ENCODE measurements at regions not wholly inside any gene's neighbourhood (a gene's known extent, or its start where the extent isn't known, plus 50 kb on each side); places are given as distances from the start of the nearest gene placed in this dataset.

- dilution Hi-C loops (cut with HindIII; ENCODE audit: low sequenced_read_pairs, unreplicated experiment) = no loop called here
- Histone ChIP-seq H4K91ac (ENCODE audit: insufficient read depth, low read depth, low read length) (no peak overlapping the region), H3K56ac (ENCODE audit: extremely low read depth, insufficient read depth, low read length) (no peak overlapping the region), H3K36me3 (ENCODE audit: control insufficient read depth, insufficient read depth, low read length) (no peaks in the 10 kb centered on the region), H3K4me2 (ENCODE audit: low read depth, low read length) (no peak overlapping the region), H3K27me3 (ENCODE audit: control insufficient read depth, insufficient read depth, low read length) (no peaks in the 10 kb centered on the region), H4K20me1 (ENCODE audit: insufficient read depth, low read length) (no peaks in the 10 kb centered on the region), H3K79me1 (ENCODE audit: low read depth in 1 of 2, low read length in 2 of 2) (no peaks in the 10 kb centered on the region), H2AK9ac (replicated peaks; ENCODE audit: low read depth, low read length, poor library complexity) (no peak overlapping the region), H2BK120ac (ENCODE audit: low read depth, low read length) (peak overlapping the region; percentile 65; the same call in 1 of the 2 replicates), H2BK5ac (ENCODE audit: low read depth, low read length, poor library complexity, severe bottlenecking) (no peak overlapping the region), H3K4me1 (ENCODE audit: control insufficient read depth, insufficient read depth, low read length) (peaks cover 2% of the 10 kb centered on the region; the same call in 1 of the 2 replicates), H4K5ac (ENCODE audit: low read depth, low read length) (no peak overlapping the region; the same call in 1 of the 2 replicates), H3K18ac (ENCODE audit: low read depth, low read length) (peak overlapping the region; percentile 49; the same call in 1 of the 2 replicates), H3K4ac (ENCODE audit: low read depth, low read length) (peak overlapping the region; percentile 28; the same call in 1 of the 2 replicates), H3K9ac (ENCODE audit: low read depth, low read length) (no peak overlapping the region), H4K8ac (ENCODE audit: low read depth in 2 of 2, low read length in 2 of 2) (peak overlapping the region in 1 of 2 experiments; percentile 59; a peak in 2 of 4 replicates), H2AK5ac (ENCODE audit: low read depth, low read length) (peak overlapping the region; percentile 29; the same call in 1 of the 2 replicates), H3K4me3 (ENCODE audit: insufficient read depth, low read depth, low read length) (no peak overlapping the region), H2AFZ (replicated peaks; ENCODE audit: low read length, poor library complexity) (peak overlapping the region; percentile 82), H2BK20ac (ENCODE audit: low read depth, low read length) (peak overlapping the region; percentile 44; the same call in 1 of the 2 replicates), H2BK15ac (ENCODE audit: low read depth, low read length) (peak overlapping the region; percentile 24; the same call in 1 of the 3 replicates), H3K9me1 (ENCODE audit: insufficient read depth, low read length) (no peaks in the 10 kb centered on the region; the same call in 1 of the 2 replicates), H3K27ac (ENCODE audit: insufficient read depth, low read length) (peak overlapping the region; percentile 24; the same call in 1 of the 2 replicates), H3K23ac (ENCODE audit: low read depth, low read length) (0 out of 2 replicates have a peak overlapping the region, but pooled peaks have one; percentile 24), H3K9me3 (ENCODE audit: control insufficient read depth, insufficient read depth, low read length) (no peaks in the 10 kb centered on the region), H3K14ac (replicated peaks; ENCODE audit: low read depth, low read length) (0 out of 2 replicates have a peak overlapping the region, but pooled peaks have one; percentile 10)
- no TSS peak for BruUV-seq (replicated peaks)
- DNase-seq = peak; percentile 84
- ChIA-PET CTCF (interaction anchor here (0.7 kb wide), 1 partner anchor 20 kb away, joined by 3 read pairs; no protein-coding TSS in a partner anchor), POLR2A (ENCODE audit: unreplicated experiment) (no interaction called here)
- intact Hi-C loops (cut with micrococcal nuclease) = no loop called here
- WGBS, 2 experiments (ENCODE audit: extremely low coverage in 2 of 2, insufficient read length in 1 of 2) = 47% methylated on average over 10 of the region's 21 CpGs; no CpG with 5 or more reads in 1 of the 2 experiments
- peak; percentile 87 for TF ChIP-seq NFE2L2 (IDR thresholded peaks at IDR 0.05; ENCODE audit: low read depth, low read length)
- TF ChIP-seq POLR2A (IDR thresholded peaks at IDR 0.05; ENCODE audit: low read depth, low read length) = no peak
- peak; percentile 97 for TF ChIP-seq CEBPB (IDR thresholded peaks at IDR 0.05; ENCODE audit: low read depth, low read length)
- no peak for TF ChIP-seq BHLHE40 (IDR thresholded peaks at IDR 0.05; ENCODE audit: low read depth, low read length)
- TF ChIP-seq, protein P1, sequence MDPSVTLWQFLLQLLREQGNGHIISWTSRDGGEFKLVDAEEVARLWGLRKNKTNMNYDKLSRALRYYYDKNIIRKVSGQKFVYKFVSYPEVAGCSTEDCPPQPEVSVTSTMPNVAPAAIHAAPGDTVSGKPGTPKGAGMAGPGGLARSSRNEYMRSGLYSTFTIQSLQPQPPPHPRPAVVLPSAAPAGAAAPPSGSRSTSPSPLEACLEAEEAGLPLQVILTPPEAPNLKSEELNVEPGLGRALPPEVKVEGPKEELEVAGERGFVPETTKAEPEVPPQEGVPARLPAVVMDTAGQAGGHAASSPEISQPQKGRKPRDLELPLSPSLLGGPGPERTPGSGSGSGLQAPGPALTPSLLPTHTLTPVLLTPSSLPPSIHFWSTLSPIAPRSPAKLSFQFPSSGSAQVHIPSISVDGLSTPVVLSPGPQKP (IDR thresholded peaks at IDR 0.05; ENCODE audit: borderline replicate concordance, low read depth, low read length) = no peak
- no peak for TF ChIP-seq RAD21 (IDR thresholded peaks at IDR 0.05; ENCODE audit: low read length)
- TF ChIP-seq MXI1 (IDR thresholded peaks at IDR 0.05; ENCODE audit: borderline replicate concordance, low read depth, low read length) = no peak
- TF ChIP-seq RCOR1 (IDR thresholded peaks at IDR 0.05; ENCODE audit: insufficient replicate concordance, low read length) = no peak
- TF ChIP-seq CTCF (conservative IDR thresholded peaks at IDR 0.05; ENCODE audit: low read depth, low read length) = no peak
- TF ChIP-seq MAFK (IDR thresholded peaks at IDR 0.05; ENCODE audit: low read depth, low read length) = peak; percentile 47; the same call in 1 of the 2 replicates
- peak; percentile 88 for ATAC-seq (ENCODE audit: low read depth)
- in situ Hi-C loops (cut with MboI; ENCODE audit: low sequenced_read_pairs) = no loop called here
Observed at GRCh38 chr10:3668276-3668965, 116.6 kb downstream of the KLF6 start.
